Lower lobe of right lung (tissue), 2 donors: ENCODE measurements at regions not wholly inside any gene's neighbourhood (a gene's known extent, or its start where the extent isn't known, plus 50 kb on each side); places are given as distances from the start of the nearest gene placed in this dataset.

Experiments used
- ATAC-seq, 2 donors: fragments of 200-7000 bp; cut with Tn5 transposase; one replicate each; pipeline ENCODE4 v1.9.1; 2020 to 2022; ENCODE audit warnings: mild to moderate bottlenecking in 2 of 2, moderate library complexity in 2 of 2
- DNase-seq: peaks from one replicate; pipeline ENCODE4 v3.0.0-alpha.2; 2020
- H3K27ac ChIP-seq: fragments of 200-600 bp; one replicate; pipeline ENCODE4 v1.8.0; 2022
- H3K27me3 ChIP-seq: fragments of 200-600 bp; one replicate; pipeline ENCODE4 v1.8.0; 2022; ENCODE audit warnings: low read depth
- H3K36me3 ChIP-seq: fragments of 200-600 bp; one replicate; pipeline ENCODE4 v1.8.0; 2022; ENCODE audit warnings: mild to moderate bottlenecking
- H3K4me1 ChIP-seq: fragments of 200-600 bp; one replicate; pipeline ENCODE4 v1.8.0; 2022
- H3K4me3 ChIP-seq: fragments of 200-600 bp; one replicate; pipeline ENCODE4 v1.8.0; 2022; ENCODE audit warnings: mild to moderate bottlenecking
- H3K9me3 ChIP-seq: fragments of 200-600 bp; one replicate; pipeline ENCODE4 v1.8.0; 2022
- intact Hi-C: fragments of 100-400 bp; cut with DNase I; formaldehyde crosslinking; loops from one replicate; pipeline ENCODE4 v1.11.0; 2022
- TF ChIP-seq, protein P1 (sequence below): fragments of 200-600 bp; IDR thresholded peaks from one replicate; pipeline ENCODE4 v1.8.0; 2022; ENCODE audit warnings: antibody characterized with exemption, mild to moderate bottlenecking
- donor health status: DM: no; HTN: yes; CAD: no; lungs with severe emphysema.

DNA sequence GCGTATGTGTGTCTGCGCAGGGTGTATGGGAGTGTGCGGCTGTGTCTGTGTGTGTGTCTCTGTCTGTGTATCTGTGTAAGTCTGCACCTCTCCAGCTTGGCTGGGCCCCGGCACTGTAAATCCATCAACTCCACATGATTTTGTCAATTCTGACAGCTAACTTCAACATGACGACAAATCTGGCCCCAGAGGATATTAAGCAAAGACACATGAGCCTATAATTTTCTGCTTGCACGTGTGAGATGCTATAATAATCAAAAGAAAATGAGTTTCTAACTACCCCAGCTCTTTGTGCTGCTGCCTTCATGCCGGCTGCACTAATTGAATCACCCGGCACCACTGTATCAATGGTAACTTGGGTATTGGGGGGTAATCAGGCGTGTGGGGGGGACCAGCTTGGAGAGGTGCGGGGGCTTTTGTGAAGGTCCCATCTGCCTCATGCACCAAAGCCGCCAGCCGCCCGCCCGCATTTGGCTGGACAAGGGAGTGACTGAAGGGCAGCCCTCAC lies 57.6 kb upstream of the LHX1 start:
- DNase-seq: no peak

DNA sequence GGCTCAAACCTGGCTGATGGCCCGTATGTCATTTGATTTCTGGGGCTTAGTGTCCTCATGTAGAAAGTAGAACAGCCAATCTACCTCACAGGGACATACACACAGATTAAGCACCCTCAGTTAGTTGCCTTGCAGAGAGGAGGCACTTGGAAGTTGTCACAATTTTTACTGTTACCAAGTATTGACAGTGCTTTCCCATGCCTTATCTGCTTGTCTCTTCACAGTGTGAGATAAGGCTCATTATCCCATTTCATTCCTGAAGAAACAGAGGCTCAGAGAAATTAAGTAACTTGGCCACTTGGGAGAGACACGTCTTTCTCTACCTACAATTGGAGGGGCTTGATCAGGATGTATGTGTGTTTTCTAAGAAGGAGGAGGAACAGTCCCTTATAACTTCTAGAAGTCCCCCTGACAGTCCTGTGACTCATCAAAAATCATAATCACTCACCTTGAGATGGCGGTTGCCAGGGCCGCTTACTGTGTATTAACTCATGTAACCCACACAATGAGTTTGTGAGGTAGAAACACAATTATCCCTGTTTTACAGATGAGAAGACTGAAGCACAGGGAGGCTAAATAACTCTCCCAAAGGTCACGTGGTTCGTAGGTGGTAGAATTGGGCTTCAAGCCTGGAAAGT lies 56.9 kb upstream of the LHX1 start:
- H3K4me1 ChIP-seq: no peaks in the 10 kb centered on the region
- no peaks in the 10 kb centered on the region for H3K36me3 ChIP-seq
- ATAC-seq (no peak), DNase-seq (no peak)
- peaks cover 41% of the 10 kb centered on the region for H3K27me3 ChIP-seq
- no peak overlapping the region for H3K27ac ChIP-seq
- TF ChIP-seq, protein P1, sequence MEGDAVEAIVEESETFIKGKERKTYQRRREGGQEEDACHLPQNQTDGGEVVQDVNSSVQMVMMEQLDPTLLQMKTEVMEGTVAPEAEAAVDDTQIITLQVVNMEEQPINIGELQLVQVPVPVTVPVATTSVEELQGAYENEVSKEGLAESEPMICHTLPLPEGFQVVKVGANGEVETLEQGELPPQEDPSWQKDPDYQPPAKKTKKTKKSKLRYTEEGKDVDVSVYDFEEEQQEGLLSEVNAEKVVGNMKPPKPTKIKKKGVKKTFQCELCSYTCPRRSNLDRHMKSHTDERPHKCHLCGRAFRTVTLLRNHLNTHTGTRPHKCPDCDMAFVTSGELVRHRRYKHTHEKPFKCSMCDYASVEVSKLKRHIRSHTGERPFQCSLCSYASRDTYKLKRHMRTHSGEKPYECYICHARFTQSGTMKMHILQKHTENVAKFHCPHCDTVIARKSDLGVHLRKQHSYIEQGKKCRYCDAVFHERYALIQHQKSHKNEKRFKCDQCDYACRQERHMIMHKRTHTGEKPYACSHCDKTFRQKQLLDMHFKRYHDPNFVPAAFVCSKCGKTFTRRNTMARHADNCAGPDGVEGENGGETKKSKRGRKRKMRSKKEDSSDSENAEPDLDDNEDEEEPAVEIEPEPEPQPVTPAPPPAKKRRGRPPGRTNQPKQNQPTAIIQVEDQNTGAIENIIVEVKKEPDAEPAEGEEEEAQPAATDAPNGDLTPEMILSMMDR: no peak
- peaks cover 5% of the 10 kb centered on the region for H3K9me3 ChIP-seq
- intact Hi-C loops: no loop called here
- H3K4me3 ChIP-seq: no peak overlapping the region

More for the DNA sequence above, 57.6 kb upstream of the LHX1 start:
- H3K27me3 ChIP-seq: peaks cover 35% of the 10 kb centered on the region
- H3K4me3 ChIP-seq: no peak overlapping the region
- peaks cover 5% of the 10 kb centered on the region for H3K9me3 ChIP-seq
- no peak overlapping the region for H3K27ac ChIP-seq
- TF ChIP-seq, protein P1: no peak
- no peaks in the 10 kb centered on the region for H3K4me1 ChIP-seq
- no peak for ATAC-seq
- no peaks in the 10 kb centered on the region for H3K36me3 ChIP-seq
- intact Hi-C loops: no loop called here

DNA sequence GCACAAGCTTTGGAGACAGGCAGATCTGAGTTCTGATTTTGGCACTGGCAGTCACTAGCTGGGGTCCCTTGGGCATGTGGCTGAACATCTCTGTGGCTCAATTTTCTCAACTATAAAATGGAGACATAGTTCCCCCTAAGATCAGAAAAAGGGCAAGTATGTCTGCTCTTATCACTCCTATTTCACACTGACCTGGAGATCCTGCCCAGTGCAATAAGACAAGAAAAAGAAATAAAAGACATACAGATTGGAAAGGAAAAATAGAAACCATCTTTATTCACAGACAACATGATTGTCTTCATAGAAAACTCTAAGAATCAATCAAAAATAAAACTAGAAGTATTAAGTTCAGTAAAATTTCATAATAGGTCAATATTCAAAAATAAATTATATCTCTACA lies 56.0 kb upstream of the LHX1 start:
- ATAC-seq (no peak), DNase-seq (no peak)
- H3K27ac ChIP-seq: no peak overlapping the region
- peaks cover 5% of the 10 kb centered on the region for H3K9me3 ChIP-seq
- H3K27me3 ChIP-seq: peaks cover 49% of the 10 kb centered on the region
- no peaks in the 10 kb centered on the region for H3K36me3 ChIP-seq
- H3K4me1 ChIP-seq: no peaks in the 10 kb centered on the region
- TF ChIP-seq, protein P1: no peak
- intact Hi-C loops: no loop called here
- H3K4me3 ChIP-seq: no peak overlapping the region

DNA sequence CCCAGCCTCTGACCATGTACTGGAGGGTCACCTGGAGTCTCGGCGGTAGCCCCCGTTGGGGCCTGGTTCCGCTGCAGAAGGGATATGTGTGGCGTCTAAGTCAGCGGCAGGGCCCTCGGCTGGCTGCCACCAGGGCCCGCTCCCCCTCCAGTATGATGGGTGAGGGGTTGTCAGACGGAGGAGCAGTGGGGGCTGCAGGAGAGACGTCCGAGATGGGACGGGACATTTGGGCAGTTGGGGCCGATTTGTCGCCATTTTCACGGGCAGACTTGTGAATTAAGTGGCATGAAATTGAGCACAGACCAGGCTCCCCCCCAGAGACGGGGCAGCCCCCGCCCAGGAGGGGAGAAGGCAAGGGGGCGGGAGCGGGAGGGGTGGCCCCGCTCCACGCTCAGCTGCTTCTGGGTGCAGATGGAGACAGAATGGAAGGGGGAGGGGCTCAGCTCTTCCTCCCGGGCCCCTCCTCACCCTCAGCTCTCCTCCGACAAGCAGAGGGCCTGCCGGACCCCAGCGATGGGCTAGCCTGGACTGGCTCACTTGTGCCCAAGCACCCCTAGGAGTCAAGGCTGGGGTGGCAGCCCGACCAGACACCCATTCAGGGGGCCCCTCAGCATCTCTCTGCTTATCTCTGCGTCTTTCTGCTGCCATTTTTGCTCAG lies 52.7 kb upstream of the LHX1 start:
- no peak for ATAC-seq
- intact Hi-C loops: no loop called here
- peaks cover 5% of the 10 kb centered on the region for H3K9me3 ChIP-seq

DNA sequence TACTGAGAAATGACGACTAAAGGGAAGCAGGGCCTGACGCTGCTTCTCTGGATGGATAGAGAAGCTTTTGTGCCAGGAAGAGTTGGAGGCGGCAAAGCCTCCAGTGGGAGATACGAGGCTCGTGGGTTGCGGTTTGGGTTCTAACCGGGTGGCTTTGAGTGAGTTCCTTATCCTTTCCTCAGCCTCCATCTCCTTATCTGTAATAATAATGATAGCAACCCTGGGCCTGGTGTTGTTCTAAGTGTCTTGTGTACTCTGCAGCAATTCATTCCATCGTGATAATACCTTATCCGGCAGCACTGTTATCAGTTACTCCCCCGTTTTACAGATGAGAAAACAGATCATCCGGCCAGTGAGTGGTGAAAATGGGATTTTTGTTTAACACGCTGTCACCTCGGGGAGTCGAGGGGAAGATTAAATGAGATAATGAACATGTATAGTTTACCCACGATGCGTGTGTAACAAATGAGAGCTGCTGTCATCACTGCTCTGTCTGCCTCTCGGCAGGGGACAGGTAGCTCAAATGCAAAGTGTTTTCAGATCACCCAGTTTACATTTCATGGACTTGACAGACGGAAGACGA lies 52.0 kb upstream of the LHX1 start:
- Histone ChIP-seq H3K4me3 (no peak overlapping the region), H3K9me3 (peaks cover 5% of the 10 kb centered on the region), H3K27ac (no peak overlapping the region), H3K4me1 (no peaks in the 10 kb centered on the region), H3K27me3 (peaks cover 39% of the 10 kb centered on the region), H3K36me3 (no peaks in the 10 kb centered on the region)
- ATAC-seq (no peak), DNase-seq (no peak)
- TF ChIP-seq, protein P1: no peak
- intact Hi-C loops: no loop called here

More for the DNA sequence above, 52.7 kb upstream of the LHX1 start:
- DNase-seq: no peak
- H3K27me3 ChIP-seq: peaks cover 39% of the 10 kb centered on the region
- TF ChIP-seq, protein P1: no peak
- no peak overlapping the region for H3K27ac ChIP-seq
- H3K4me1 ChIP-seq: no peaks in the 10 kb centered on the region
- no peaks in the 10 kb centered on the region for H3K36me3 ChIP-seq
- no peak overlapping the region for H3K4me3 ChIP-seq
